ENCODE measurements at regions not wholly inside any gene's neighbourhood (a gene's known extent, or its start where the extent isn't known, plus 50 kb on each side); places are given as distances from the start of the nearest gene placed in this dataset.
"Not testable (repeated sequence)": the region's sequence is repeated elsewhere in the genome, so short reads cannot be mapped to it uniquely, and the experiment has no call there.

DNA sequence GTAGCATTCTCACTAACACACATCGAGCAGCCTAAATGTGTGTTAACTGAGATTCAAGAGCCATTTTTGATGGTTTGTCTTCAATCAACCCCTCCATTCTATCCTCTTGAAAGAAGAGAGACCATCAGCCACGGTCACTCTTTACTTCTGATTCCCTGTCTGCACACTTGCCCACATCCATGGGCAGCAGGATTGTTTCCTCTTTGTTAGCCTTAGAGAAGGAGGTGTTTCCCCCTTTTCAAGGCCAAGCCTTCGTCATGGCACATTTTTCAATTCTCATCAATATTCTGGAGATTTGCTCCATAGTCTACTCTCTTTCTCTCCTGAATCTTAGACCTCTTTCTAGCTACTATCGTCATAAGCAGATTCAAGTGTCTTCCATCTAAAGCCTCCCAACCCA, 522.4 kb upstream of the NAALADL2 start:
- DNase-seq (ENCODE audit: low read depth), result no peak

DNA sequence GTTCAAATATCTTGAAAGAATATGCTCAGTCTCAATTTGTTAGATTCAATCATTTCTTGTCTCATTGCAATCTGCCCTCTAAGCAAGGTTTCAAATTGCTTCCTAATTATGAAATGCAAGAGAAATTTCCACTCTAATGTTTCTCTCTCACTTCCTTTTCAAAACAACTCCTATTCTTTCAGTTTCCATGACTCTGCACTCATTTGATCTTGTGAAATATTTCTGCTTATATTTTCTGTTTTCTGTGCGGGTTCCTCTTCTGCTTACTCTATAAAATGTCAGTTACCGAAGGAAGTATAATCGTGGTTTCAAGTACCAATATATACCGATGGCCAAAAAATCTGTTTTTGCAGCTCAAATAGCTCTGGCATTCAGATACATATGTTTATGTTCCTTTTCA, 521.9 kb upstream of the NAALADL2 start:
- no peak for DNase-seq (ENCODE audit: low read depth)

DNA sequence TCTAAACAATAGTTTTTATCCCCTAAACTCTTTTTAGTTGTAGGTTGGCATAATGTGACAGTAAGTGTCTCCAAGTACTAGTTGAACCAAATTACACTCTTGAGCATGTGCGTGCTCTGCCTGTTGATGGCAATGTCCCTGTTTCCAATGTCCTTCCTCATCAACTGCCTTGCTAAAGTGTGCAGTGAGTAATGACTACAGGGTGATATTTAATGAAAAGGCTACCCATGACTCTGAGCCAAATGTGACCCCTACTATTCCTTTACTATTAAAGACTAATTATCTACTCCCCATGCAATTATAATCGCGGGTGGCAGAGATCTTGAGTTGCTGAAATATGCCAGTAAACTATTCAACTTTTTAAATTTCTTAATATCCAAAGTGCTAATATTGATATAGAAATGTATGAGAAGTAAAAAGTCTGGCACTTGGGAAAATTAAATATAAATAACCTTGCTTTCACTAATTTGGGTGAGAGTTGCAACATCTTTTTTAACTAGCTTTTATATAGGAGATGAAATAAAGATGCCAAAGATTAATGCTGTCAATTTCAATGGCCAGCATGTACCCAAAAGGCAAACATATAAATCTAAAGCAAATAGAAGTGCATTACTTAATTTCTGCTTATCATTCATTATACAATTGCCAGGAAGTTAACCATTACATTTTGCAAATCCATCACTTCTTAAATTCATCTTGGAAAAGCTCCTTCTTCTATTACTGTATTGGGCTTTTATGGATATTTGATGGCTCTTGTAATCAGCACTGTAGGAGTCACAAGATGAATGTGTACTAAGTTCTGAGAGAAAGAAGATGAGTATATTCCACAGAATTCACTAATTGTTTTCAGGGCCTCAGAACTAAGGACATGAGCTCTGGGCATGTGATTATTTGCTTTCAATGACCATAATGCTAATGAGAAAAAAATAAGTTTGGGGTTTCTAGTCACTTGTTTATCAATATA, 518.2 kb upstream of the NAALADL2 start:
- no peak for DNase-seq (ENCODE audit: low read depth)

DNA sequence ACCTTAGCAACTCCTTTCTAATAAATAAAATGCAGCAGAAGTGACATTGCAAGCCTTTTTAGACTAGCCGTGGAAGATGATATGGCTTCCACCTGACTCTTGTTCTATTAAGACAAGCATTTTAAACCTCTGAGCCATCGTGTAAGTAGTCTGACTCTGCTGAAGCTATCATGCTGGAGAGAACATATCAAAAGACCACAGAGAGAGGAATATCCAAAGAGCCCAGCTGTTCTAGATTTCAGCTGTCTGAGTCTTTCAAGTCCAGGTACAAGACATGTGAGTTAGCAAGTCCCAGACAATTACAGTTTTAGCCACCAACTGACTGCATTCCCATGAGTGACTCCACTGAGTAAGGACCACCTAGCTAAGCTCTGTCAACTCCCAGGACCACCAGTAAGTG, 517.0 kb upstream of the NAALADL2 start:
- no peak for DNase-seq (ENCODE audit: low read depth)

DNA sequence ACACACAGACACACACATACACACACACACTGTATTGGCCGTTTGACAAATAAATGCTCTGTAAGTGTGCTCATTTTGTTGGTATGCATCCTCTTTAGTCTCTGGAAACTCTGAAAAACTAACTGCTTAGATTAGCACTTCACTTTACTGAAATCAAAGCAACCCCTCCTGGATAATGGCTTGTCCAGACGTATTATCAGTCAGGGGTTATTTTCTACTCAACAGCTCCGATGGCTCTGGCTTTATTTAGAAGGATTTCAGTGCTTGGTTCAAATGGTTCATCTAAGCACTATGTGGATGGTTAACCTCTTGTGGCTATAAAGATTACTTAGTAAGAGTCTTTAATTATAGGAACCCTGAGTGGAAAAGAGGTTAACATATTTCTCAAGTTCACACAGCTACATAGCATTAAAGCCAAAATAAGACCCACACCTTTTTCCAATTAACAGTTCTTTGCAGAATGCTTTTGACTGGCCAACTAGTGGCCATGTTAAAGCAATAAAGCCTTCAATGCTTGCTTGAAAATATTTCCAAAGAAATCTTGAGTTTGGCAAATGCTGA, 516.1 kb upstream of the NAALADL2 start:
- no peak for DNase-seq (ENCODE audit: low read depth)

DNA sequence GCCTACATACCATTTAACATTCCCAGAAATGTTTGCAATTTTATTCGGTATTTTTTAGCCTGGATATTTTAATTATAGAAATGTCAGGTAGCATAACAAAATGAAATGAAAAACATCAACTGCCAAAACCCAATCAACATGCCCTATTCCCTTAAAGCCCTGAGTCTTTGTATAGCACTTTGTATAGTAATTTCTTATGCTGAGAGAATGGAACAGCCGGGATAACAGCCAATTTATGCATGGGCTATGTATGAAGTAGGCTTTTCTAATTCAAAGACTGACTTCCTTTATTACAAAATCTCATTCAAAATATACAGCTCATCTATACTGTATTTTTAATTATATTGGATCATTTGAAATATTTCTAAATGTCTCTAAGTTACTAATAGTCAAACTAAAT, 513.0 kb upstream of the NAALADL2 start:
- no peak for DNase-seq (ENCODE audit: low read depth)

DNA sequence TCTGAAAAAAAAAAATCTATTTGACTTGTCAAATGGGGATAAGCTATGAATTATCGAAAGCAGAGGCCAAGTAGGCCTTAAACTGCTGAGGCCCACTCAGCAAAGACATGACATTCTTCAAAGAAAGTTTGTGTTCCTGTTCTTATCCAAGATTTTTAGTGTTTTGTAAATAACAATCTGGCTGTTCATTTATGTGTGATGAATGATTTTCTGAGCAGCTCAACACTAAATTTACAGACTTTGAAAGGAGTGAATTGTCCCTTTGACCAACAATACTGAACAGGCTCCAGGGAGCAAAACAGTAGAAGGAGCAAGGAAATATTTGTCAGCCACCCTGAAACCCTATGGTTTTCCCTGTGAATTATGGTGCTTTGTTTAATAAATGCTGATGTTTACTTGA, 512.6 kb upstream of the NAALADL2 start:
- DNase-seq (ENCODE audit: low read depth), result no peak

DNA sequence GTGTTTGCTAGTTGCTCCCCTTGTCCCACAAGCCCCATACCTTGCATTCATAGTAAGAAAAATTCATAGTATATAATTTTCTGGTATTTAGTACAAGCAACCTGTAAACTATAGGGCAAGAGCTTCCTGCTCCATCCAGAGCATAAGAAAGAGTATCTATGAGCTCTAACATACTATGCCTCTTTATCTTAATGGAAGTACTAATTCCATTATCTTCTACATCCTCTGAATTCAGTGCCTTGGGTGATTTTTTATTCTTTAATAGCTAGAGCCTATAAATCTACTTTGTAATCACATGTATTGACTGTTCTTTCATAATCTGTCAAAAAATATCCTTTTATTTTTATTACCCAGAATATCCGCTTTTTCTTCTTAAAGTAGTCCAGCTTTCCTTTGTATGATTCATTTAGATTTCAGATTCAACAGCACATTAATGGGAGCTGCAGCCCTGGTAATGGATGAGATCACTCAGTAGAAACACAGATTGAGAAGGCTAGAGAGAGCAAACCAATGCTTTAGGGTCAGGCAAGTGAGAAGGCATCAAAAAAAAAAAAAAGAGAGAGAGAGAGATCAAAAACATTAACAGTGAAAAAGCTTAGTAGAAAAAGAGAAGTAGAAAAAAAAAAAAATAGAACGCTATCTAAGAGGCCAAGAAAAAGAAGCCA, 511.5 kb upstream of the NAALADL2 start:
- DNase-seq (ENCODE audit: low read depth), result no peak

DNA sequence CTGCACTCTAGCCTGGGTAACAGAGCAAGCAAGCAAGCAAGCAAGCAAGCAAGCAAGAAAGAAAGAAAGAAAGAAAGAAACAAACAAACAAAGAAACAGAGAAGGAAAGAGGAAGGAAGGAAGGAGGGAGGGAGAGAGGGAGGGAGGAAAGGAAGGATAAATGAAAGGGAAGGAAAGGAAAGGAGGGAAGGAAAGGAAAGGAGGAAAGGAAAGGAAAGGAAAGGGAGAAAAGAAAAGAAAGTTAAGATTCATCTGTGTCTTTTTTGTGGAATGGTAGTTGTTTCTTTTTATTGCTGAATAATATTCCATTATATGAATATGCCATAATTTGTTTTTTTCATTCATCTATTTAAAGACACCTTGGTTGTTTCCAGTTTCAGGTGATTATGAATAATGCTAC, 506.9 kb upstream of the NAALADL2 start:
- DNase-seq (ENCODE audit: low read depth), result no peak

DNA sequence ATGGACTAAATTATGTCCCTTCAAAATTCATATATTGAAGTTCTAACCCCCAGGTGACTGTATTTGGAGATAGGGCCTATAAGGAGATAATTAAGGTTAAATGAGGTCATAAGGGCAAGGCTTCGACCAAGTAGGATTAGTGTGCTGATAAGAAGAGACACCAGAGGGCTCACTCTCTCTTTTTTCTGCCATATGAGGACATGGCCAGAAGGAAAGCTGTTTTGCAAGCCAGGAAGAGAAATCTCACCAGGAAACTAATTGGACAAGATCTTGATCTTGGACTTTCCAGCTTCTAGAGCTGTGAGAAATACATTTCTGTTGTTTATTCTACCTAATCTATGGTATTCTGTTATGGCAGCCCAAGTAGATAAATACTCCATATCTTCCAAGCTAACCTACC, 503.6 kb upstream of the NAALADL2 start:
- no peak for DNase-seq (ENCODE audit: low read depth)

DNA sequence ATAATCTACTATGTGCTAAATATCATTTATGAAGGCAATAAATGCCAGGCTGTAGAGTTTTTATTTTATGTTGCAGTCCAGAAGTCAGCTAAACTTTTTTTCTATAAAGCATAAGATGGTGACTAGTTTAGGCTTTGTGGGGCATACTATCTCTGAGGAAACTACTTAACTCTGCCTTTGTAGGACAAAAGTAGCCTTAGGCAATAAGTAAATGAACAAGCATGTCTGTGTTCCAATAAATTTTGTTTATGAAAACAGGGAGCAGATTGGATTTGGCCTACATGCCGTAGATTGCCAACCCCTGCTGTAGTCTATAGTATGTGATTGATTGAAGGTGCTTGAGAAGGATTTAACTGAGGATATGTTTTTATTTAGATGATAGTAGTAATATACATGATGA, 502.5 kb upstream of the NAALADL2 start:
- DNase-seq (ENCODE audit: low read depth), result no peak

DNA sequence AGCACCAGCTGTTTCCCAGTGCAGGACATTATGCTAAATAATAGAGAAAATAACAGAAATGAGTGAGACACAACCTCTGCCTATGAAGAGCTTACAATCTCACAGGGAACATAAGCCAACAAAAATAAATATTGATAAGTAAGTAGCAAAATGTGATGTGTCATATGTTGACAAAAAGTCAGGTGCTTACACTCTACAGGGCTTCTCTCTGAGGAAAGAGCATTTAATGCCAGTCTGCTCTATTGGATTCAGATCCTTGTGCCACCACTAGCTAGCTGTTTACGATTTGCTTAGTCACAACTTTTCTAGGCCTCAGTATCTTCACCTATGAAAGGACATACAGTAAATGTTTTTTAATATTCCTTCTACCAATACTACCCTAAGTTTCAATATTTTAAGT, 500.9 kb upstream of the NAALADL2 start:
- DNase-seq (ENCODE audit: low read depth), result no peak

DNA sequence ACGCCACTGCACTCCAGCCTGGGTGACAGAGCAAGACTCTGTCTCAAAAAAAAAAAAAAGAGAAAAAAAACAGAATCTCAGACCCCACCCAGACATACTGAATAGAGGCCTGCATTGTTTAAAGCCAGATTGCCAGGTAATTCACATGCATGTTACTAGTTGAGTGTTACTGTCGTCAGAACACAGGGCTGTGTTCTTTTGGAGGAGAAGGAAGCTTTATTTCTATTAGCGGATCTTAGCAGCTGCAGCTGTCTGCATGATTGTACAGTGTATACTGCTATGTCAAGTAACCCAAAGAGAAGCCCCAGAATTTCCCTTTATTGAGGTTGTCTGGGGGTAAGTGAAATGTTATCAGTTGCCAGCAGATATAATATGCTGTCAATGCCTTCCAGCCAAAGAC, 496.6 kb upstream of the NAALADL2 start:
- DNase-seq (ENCODE audit: low read depth), result no peak

DNA sequence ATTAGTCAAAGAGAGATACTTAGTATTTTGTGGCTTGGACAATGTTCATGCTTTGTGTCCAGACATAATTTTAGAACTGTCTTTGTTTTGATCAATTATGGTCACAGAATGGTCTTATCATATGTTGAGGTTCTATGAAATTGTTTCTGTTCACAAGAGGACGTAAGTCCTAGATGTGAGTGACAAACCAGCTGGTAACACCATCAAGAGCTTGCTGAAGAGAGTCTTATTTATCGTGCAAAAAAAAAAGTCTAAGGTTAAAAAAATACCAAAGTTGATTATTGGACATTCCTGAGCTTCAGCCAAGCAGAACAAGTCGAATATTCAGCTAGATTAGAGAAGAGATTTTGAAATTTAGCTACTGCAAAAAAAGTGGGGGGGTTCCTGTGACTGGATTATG, 495.9 kb upstream of the NAALADL2 start:
- no peak for DNase-seq (ENCODE audit: low read depth)

DNA sequence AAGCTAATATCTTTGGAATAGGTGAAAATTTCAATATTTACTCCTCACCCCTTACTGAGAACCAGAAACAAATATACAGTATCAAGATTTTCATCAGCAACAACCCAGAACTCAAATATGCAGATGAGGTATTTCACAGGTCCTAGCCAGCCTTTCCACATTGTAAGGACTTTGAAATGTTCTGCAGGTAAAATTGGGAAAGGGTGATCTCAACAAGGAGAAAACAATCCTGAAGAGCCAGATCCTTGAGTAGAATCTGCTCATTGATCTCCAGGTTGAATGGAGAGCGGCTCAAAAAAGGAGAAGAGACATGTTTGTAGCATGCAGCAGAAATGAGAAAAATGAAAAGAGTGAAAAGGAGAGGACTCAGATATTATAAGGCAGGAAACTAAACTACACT, 493.3 kb upstream of the NAALADL2 start:
- DNase-seq (ENCODE audit: low read depth), result no peak

DNA sequence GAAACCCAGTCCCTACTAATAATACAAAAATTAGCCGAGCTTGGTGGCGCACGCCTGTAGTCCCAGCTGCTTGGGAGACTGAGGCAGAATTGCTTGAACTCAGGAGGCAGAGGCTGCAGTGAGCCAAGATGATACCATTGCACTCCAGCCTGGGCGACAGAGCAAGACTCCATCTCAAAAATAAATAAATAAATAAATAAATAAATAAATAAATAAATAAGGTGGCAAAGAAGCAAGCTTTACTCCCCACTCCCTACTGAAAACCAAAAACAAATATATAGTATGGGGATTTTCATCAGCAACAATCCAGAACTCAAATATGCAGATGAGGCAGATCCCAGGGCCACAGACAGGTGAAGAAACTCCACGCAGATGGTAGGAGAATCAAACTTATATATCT, 492.2 kb upstream of the NAALADL2 start:
- not testable (repeated sequence) for DNase-seq (ENCODE audit: low read depth)

DNA sequence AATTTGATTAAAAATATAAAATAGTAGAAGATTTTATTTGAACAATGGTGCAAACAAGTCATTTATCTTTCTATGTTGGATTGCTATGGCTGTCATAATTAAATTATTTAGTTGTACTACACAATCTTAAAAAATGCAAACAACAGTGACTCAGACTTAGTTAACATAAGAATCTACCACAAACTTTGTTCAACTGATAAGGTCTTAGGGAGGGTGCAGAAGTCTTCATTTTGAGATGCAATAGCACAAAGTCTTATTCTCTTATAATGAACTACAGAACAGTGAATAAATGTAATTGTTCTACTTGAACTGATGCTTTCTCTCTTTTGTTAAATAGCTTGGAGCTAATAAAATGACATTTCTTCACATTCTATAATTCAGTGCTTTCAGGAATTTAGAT, 482.8 kb upstream of the NAALADL2 start:
- no peak for DNase-seq (ENCODE audit: low read depth)

DNA sequence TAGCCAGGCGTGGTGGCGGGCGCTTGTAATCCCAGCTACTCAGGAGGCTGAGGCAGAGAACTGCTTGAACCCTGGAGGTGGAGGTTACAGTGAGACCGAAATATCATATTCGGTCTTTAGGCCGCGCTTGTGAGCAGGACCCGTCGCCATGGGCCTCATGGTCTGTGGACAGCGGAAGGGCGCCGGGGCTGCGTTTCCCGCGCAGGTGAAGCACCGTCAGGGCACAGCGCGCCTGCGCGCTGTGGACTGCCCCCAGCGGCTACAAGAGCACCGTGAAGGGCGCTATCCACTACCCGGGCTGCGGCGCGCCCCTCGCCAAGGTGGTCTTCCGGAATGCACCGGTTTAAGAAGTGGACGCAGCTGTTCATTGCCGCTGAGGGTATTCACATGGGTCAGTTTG, 482.0 kb upstream of the NAALADL2 start:
- DNase-seq (ENCODE audit: low read depth), result no peak

DNA sequence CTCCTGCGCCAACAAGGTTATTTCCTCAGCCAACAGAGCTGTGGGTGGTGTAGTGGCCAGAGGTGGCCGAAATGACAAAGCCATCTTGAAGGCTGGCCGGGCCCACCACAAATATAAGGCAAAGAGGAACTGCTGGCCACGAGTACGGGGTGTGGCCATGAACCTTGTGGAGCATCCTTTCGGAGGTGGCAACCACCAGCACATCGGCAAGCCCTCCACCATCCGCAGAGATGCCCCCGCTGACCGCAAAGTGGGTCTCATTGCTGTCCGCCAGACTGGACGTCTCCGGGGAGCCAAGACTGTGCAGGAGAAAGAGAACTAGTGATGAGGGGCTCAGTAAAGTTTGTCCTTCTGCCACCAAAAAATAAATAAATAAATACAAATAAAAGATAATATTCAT, 481.4 kb upstream of the NAALADL2 start:
- DNase-seq (ENCODE audit: low read depth), result no peak

DNA sequence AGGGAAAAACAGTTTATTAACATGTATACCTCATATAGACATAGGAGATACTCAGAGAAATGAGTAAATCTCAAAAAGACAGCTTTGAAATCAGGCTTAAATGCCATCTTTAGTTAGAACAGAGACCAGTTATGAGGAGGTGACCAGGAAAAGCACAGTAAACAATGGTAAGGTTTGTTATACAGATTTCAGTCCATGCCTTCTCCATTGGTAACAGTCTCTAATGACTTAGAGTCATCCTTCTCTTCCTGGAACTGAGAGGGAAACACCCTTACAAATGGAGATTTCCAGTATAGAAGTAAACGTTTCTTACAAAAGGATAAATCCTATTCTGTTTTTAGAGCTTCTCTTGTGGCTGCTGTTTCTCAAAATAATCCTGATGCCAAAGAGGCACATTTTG, 476.3 kb upstream of the NAALADL2 start:
- DNase-seq (ENCODE audit: low read depth), result no peak

DNA sequence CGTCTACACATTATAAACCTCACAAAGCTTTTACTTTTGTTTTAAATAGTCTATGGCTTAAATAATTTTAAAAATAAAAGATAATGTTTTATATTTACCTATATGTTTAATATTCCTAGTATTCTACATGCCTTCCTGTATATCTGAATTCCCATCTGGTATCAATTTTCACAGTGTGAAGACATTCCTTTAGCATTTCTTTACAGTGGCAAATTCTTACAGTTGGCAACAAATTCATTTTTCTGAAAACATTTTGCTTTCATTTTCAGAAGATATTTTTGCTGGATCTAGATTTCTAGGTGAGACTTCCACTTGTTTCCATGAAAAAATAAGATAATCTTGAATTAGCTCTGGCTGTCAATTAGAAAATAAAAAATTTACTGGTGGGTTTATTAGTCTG, 471.4 kb upstream of the NAALADL2 start:
- no peak for DNase-seq (ENCODE audit: low read depth)

DNA sequence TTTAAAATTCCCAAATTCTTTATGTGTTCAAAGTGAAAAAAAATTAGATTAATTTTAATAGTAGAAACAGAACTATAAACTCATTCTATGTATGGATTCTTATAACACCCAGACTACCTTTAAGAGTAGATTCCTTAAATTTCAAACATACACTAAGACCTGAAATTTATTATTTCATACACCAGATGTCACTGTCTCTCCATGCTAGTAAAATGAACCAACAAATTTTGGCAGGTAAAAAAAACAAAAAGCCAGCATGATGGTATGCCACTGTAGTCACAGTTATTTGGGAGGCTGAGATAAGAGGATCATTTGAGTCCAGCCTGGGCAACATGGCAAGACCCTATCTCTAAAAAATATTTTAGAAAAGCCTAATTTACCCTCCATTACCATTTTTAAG, 461.3 kb upstream of the NAALADL2 start:
- no peak for DNase-seq (ENCODE audit: low read depth)

DNA sequence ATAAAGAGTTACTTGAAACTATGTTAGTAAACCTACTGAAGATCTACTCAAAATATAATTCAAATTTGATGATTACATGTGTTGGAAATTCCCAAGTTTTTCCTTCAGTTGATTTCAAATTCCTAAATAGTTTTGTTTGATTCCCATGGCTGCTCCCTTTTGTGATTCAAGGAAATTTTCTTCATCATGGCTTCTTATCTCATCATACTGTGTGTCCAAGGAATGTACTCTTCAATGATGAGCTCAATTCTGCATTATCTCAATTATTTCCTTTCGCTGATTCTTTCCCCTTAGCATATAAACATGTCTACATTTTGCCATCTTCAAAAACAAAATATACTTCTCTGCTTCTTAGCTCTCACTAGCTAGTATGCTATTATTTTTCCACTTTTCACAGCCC, 460.4 kb upstream of the NAALADL2 start:
- no peak for DNase-seq (ENCODE audit: low read depth)
